Cerebellar cortex (tissue), 1 donor: ENCODE measurements at regions not wholly inside any gene's neighbourhood (a gene's known extent, or its start where the extent isn't known, plus 50 kb on each side); places are given as distances from the start of the nearest gene placed in this dataset.
"Not testable (repeated sequence)": the region's sequence is repeated elsewhere in the genome, so short reads cannot be mapped to it uniquely, and the experiment has no call there.

Experiments used
- DNase-seq: peaks from one replicate; pipeline ENCODE4 v3.0.0-alpha.2; 2015; ENCODE audit warnings: low spot score

- DNase-seq: no peak
Measured at GRCh38 chr21:15669247-15669646, 60.5 kb upstream of the USP25 start.

DNA sequence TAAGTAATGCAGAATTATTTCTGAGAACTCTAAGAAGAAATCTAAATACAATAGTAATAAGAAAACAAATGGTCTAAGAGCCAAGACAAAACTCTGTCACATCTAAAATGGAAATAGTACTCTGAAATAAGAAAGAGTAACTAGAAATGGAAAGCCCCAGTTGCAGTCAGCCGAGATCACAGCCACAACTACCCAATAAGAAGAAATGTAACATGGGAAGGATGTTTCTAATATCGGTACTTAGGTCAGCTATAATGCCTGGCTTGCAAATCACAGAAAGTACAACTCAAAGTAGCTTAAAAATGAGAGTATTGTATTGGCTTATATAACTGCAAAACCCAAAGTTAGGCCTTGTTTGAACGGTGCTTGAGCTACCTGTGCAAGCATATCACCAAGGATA lies 58.6 kb upstream of the USP25 start:
- DNase-seq: no peak

GRCh38 chr21:15672578-15672977 lies 57.2 kb upstream of the USP25 start:
- DNase-seq: not testable (repeated sequence)

GRCh38 chr21:15676935-15677334 lies 52.8 kb upstream of the USP25 start:
- DNase-seq: no peak

GRCh38 chr21:15679630-15680029 lies 50.2 kb upstream of the USP25 start:
- no peak for DNase-seq
